ENCODE measurements at regions not wholly inside any gene's neighbourhood (a gene's known extent, or its start where the extent isn't known, plus 50 kb on each side); places are given as distances from the start of the nearest gene placed in this dataset.
A peak's percentile ranks its signal among the peaks of the same experiment; 100 is the strongest.
"Not testable (repeated sequence)": the region's sequence is repeated elsewhere in the genome, so short reads cannot be mapped to it uniquely, and the experiment has no call there.

DNA sequence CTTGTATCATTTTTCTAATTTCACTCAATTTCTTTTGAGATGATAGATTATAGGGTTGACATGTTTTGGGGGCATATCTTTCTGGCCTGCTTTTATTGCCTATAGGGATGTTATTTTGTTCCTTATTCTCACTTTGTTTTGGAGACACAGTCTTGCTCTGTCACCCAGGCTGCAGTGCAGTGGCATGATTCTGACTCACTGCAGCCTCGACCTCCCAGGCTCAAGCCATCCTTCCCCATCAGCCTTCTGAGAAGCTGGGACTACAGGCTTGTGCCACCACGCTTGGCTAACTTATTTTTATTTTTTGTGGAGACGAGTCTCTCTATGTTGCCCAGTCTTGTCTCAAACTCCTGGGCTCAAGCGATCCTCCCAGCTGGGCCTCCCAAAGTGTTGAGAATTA is 72.8 kb upstream of the FAN1 start:
- Histone ChIP-seq H3K27me3 (no peaks in the 10 kb centered on the region), H3K36me3 (peaks cover 36% of the 10 kb centered on the region), H3K27ac (no peak overlapping the region), H3K4me1 (ENCODE audit: control insufficient read depth in 1 of 2, insufficient read depth in 1 of 2, low read depth in 1 of 2, low read length in 1 of 2) (no peaks in the 10 kb centered on the region), H3K9me3 (no peaks in the 10 kb centered on the region), H3K4me3 (ENCODE audit: low read depth in 1 of 2, low read length in 1 of 2) (no peak overlapping the region)
- TF ChIP-seq, protein P1, sequence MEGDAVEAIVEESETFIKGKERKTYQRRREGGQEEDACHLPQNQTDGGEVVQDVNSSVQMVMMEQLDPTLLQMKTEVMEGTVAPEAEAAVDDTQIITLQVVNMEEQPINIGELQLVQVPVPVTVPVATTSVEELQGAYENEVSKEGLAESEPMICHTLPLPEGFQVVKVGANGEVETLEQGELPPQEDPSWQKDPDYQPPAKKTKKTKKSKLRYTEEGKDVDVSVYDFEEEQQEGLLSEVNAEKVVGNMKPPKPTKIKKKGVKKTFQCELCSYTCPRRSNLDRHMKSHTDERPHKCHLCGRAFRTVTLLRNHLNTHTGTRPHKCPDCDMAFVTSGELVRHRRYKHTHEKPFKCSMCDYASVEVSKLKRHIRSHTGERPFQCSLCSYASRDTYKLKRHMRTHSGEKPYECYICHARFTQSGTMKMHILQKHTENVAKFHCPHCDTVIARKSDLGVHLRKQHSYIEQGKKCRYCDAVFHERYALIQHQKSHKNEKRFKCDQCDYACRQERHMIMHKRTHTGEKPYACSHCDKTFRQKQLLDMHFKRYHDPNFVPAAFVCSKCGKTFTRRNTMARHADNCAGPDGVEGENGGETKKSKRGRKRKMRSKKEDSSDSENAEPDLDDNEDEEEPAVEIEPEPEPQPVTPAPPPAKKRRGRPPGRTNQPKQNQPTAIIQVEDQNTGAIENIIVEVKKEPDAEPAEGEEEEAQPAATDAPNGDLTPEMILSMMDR (IDR thresholded peaks at IDR 0.05) = no peak

DNA sequence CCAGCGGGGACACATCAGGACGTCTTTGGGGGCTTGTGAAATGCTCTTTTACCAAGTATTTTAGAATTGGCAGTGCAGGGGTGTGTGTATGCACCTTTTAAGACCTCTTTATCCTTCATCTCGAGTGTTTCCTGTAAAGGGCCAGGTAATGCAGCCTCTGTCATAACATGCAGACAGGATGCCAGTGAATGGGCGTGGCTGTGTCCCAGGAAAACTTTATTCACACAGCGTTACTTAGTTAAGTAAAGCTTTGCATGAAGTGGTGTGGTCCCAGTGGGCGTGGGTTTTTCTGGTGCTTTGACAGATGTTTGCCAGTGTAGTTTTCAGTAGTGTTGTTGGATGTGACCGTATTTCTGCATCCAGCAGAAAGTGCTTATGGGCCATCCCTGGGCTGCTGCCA is 70.3 kb upstream of the FAN1 start:
- not testable (repeated sequence) for H3K4me3 ChIP-seq (ENCODE audit: low read depth in 1 of 2, low read length in 1 of 2); H3K27ac ChIP-seq; H3K4me1 ChIP-seq (ENCODE audit: control insufficient read depth in 1 of 2, insufficient read depth in 1 of 2, low read depth in 1 of 2, low read length in 1 of 2); H3K27me3 ChIP-seq; H3K9me3 ChIP-seq
- H3K36me3 ChIP-seq = peaks cover 35% of the 10 kb centered on the region

DNA sequence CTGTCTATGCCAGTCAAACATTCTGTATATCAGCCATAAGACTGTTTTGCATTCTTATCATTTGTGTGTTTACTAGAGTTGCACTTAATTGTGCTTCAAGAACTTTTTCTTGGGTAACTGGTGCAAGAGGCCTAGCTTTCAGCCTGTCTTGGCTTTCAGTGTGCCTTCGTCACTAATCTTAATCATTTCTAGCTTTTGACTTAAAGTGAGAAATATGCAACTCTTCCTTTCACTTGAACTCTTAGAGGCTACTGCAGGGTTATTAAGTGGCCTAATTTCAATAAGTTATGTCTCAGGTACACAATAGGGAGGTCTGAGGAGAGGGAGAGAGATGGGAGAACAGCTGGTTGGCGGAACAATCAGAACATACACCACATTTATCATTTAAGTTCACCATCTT is 62.1 kb upstream of the FAN1 start:
- not testable (repeated sequence) for H3K36me3 ChIP-seq; H3K27ac ChIP-seq; H3K9me3 ChIP-seq; H3K4me3 ChIP-seq (ENCODE audit: low read depth in 1 of 2, low read length in 1 of 2); H3K27me3 ChIP-seq
- peaks cover 11 to 31% of the 10 kb centered on the region in 2 experiments for H3K4me1 ChIP-seq (ENCODE audit: control insufficient read depth in 1 of 2, insufficient read depth in 1 of 2, low read depth in 1 of 2, low read length in 1 of 2)

DNA sequence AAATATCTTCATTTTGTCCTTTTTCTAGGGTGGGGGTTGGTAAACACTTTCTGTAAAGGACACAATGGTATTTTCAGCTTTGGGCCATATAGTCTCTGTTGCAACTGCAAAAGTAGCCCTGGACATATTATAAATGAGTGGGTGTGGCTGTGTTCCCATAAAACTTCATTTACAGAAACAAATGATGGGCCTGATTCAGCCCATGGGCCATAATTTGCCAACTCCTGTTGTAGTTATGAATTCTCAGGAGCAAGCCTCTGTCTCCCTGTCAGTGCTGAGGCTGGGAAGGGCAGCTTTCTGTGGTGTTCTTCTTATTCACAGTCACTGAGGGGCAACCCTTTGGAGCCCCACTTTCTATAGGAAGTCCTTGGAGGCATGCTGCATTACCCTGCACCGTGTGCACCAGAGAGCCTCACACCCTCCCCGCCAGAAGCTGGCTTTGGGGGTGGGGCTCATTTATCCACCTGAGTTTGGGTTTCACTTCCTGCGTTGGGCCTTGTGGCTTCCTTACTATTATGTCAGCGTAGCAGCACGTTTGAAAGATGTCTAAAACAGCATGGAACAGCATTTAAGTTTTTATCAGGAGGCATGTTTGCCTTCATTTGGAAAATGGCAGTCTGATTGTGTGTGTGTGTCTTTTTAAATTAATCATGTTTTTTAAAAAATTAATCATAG is 60.8 kb upstream of the FAN1 start:
- H3K27me3 ChIP-seq; H3K36me3 ChIP-seq; H3K9me3 ChIP-seq; H3K4me3 ChIP-seq (ENCODE audit: low read depth in 1 of 2, low read length in 1 of 2): not testable (repeated sequence)
- Histone ChIP-seq H3K27ac (peak overlapping the region; percentile 38), H3K4me1 (ENCODE audit: control insufficient read depth in 1 of 2, insufficient read depth in 1 of 2, low read depth in 1 of 2, low read length in 1 of 2) (peaks cover 11 to 31% of the 10 kb centered on the region in 2 experiments)

DNA sequence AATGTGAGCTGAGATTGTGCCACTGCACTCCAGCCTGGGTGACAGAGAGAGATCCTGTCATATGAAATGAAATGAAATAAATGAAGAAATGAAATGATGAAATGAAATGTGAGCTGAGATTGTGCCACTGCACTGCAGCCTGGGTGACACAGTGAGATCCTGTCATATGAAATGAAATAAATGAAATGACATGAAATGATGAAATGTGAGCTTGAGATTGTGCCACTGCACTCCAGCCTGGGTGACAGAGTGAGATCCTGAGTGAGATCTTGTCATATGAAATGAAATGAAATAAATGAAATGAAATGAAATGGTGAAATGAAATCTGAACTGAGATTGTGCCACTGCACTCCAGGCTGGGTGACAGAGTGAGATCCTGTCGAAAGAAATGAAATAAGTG is 58.2 kb upstream of the FAN1 start:
- H3K9me3 ChIP-seq; H3K4me3 ChIP-seq (ENCODE audit: low read depth in 1 of 2, low read length in 1 of 2); H3K36me3 ChIP-seq; H3K27ac ChIP-seq; H3K27me3 ChIP-seq: not testable (repeated sequence)
- peaks cover 11 to 31% of the 10 kb centered on the region in 2 experiments for H3K4me1 ChIP-seq (ENCODE audit: control insufficient read depth in 1 of 2, insufficient read depth in 1 of 2, low read depth in 1 of 2, low read length in 1 of 2)
